Left cardiac atrium (tissue), 4 donors: ENCODE measurements at regions not wholly inside any gene's neighbourhood (a gene's known extent, or its start where the extent isn't known, plus 50 kb on each side); places are given as distances from the start of the nearest gene placed in this dataset.

Source experiments
- ATAC-seq, 2 donors: fragments of 200-7000 bp; cut with Tn5 transposase; one replicate each; pipeline ENCODE4 v1.9.1; 2020; ENCODE audit warnings: mild to moderate bottlenecking in 2 of 2, moderate library complexity in 2 of 2
- DNase-seq: peaks from one replicate; pipeline ENCODE4 v3.0.0-alpha.2; 2020
- intact Hi-C, 2 donors: fragments of 100-400 bp; cut with DNase I; formaldehyde crosslinking; loops; one replicate each; pipeline versions ENCODE4 v1.14.1 to v1.15.1; 2022 to 2023
- donor health status: DM: no; HTN: yes; CAD: no.
- donor health status: DM: no; HTN: yes; CAD: no; lungs with severe emphysema.
- donor health status: DM: yes; HTN: yes; CAD: no.
- donor health status: Dilated cardiomyopathy.

DNA sequence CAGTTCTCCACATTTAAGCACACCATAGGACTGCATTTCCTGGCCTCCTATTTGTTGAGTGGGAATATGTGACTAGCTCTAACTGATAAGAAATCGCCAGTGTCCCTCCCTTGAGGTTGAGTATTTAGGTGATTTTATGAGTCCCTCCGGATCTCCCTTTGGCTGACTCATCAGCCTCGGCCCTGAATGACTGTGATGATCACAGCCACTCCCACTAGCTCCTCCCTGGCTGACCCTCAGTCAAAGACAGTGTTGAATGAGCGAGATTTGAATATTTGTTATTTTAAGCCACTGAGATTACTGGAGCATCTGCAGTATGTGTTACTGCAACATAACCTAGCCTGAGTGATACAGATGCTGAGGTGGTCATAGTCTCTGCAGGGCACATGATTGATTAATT lies 515.3 kb downstream of the EPHB1 start:
- intact Hi-C loops: no loop called here
- DNase-seq: no peak
- no peak for ATAC-seq

- DNase-seq (no peak), ATAC-seq (no peak)
- intact Hi-C loops: no loop called here
Measured at GRCh38 chr3:135311699-135312098, 516.6 kb downstream of the EPHB1 start.

- intact Hi-C loops: no loop called here
- no peak for DNase-seq
- ATAC-seq: no peak
Measured at GRCh38 chr3:135314237-135314636, 519.2 kb downstream of the EPHB1 start.

- intact Hi-C loops: no loop called here
- DNase-seq: no peak
- no peak for ATAC-seq
Measured at GRCh38 chr3:135324301-135324700, 529.2 kb downstream of the EPHB1 start.

DNA sequence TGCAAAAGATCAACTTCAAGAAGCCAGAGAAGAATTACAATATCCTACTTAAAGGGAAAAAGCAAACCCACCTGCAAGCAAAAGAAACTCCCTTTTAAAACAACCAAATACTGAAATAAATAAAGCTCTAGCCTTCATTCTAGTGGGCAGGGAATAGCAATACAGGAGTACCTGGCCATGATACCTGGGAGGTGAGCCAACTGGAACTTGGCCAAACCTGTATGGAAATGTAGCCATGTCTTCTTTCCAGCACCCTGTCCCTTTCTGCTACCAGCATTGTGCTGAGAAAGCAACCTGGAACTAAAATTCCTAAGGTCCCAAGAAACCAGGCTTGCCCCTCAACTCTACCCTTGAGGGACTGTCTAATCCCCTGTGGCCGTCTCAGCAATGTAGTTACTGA lies 530.0 kb downstream of the EPHB1 start:
- intact Hi-C loops: no loop called here
- DNase-seq (no peak), ATAC-seq (no peak)

DNA sequence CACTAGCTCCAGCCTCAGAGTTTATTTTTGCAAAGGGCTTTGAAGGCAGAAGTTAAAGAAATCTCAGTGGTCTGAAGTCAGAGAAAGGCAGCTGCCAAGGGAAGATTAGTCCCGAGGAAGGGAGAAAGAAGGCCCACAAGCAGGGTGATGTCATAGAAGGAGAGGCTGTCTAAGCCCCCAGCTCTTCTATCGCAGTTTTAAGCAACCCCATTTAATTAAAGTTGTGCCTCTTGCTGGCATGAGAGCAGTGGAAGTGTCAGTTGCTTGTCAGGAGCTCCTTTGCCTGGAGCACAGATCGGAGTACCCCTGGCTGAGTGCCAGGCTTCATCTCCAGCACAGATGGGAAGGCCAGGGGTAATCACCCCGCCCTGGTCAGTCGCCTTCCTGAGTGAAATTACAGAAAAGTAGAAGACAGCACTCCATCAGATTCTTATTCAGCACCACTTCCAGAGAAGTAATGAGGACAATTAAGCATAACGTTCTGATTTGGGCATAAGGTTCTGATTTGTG lies 530.7 kb downstream of the EPHB1 start:
- DNase-seq (peak; percentile 33), ATAC-seq (no peak)
- intact Hi-C loops: no loop called here

DNA sequence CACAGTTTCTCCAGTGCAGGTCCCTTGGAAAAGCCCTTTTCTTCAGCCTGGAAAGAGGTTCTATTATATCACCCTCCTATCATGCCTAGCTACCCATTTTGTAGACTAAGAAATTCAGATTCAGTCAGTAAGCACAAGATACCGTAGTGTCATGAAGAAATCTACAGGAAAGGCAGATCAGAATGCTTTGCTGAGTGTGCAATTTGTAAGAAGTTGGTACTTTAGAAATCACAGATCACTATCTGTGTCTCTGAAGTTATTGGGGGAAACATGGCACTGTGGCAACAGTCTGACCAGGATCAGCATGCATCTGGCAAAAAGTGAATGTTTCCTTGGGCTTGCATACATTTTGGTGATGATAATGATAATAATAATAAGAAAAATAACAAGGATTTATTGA lies 531.8 kb downstream of the EPHB1 start:
- ATAC-seq (no peak), DNase-seq (no peak)
- intact Hi-C loops: no loop called here

GRCh38 chr3:135328036-135328435 lies 533.0 kb downstream of the EPHB1 start:
- ATAC-seq: no peak
- intact Hi-C loops: no loop called here
- DNase-seq: no peak

DNA sequence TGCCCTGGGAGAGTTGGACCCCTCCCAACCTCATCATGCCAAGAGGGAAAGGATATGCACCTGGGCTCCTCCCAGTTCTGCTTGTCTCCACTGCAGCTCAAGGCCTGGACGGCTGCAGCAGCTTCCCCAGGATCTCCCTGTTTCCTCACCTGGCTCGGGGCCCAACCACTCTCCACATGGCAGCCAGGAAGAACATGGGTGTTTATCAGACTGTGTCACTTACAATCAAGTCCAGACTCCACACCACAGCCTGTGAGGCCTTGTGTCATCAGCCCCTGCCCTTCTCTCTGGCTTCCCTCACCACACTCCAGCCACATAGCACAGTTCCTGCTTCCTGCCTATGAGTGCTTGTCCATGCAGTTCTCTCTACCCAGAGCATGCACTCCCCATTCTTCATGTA lies 534.4 kb downstream of the EPHB1 start:
- ATAC-seq: peak in 1 of 2 donors; percentile 50
- no peak for DNase-seq
- intact Hi-C loops: no loop called here

GRCh38 chr3:135337192-135337591 lies 542.1 kb downstream of the EPHB1 start:
- ATAC-seq (no peak), DNase-seq (no peak)
- intact Hi-C loops: no loop called here

- ATAC-seq: no peak
- no peak for DNase-seq
- intact Hi-C loops: no loop called here
Measured at GRCh38 chr3:135348690-135349089, 553.6 kb downstream of the EPHB1 start.

DNA sequence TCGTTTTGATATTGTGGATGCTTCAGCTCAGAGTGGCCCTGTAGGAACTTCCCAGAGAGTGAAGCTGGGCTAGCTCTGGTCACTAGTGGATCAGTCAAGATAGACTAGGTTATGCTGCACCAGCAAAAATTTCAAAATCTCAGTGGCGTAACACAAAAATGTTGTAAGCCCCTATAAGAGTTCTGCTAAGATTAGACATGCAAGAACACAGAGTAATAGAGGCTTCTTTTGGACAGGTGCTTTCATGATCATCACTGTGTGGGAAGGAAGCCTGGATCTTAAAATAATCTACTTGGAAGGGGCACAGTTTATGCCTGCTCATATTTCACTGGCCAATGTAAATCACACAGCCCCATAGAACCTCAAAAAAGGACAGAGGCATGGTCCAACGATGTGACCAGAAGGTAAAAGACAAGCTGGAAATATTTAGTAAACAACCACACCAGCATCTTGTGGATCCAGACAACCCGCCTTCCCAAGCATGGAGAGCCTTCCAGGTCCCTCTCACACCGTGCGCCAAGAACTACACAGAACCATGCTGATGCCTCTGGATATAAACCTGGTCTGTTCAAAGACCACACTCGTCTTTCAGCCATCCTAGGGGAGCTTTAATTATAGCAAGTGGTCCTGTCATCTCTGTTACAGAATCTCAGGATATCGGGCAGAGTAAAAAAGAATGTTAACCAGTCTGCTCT lies 554.3 kb downstream of the EPHB1 start:
- ATAC-seq (no peak), DNase-seq (no peak)
- intact Hi-C loops: no loop called here

DNA sequence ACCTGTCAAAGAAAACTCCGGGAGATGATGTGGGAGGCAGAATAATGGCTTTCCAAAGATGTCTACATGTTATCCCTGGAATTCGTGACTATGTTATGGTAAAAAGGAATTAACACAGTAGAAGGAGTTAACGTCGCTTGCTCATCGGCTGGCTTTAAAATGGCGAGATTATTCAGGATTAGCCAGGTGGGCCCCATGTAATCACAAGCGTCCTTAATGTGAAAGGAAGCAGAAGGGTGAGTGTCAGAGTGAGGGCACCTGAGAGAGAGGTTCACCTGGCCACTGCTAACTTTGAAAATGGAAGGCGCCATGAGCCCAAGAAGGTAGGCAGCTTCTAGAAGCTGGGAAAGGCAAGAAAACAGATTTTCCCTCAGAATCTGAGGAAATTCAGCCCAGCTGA lies 557.2 kb downstream of the EPHB1 start:
- DNase-seq (no peak), ATAC-seq (no peak)
- intact Hi-C loops: no loop called here

GRCh38 chr3:135362889-135363288 lies 567.8 kb downstream of the EPHB1 start:
- intact Hi-C loops: no loop called here
- DNase-seq: no peak
- ATAC-seq: no peak

DNA sequence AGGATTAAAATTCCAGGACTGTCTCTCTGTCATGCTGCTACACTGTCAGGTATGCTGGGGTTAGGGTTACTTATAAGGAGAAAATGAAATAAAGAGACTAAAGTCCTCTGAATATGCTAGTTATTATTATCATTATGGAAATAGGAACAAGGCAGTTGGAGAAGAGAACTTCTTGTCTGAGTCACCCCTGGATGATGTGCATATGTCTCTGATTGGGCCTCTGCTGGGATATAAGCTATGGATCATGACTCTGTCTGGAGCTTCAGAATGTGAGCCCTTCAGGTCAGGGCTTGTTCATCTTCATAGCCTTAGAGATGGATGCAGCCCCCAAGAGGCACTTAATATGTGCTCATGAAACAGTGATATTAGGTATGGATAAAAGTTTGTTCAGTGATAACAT lies 569.6 kb downstream of the EPHB1 start:
- intact Hi-C loops: no loop called here
- no peak for ATAC-seq
- no peak for DNase-seq

DNA sequence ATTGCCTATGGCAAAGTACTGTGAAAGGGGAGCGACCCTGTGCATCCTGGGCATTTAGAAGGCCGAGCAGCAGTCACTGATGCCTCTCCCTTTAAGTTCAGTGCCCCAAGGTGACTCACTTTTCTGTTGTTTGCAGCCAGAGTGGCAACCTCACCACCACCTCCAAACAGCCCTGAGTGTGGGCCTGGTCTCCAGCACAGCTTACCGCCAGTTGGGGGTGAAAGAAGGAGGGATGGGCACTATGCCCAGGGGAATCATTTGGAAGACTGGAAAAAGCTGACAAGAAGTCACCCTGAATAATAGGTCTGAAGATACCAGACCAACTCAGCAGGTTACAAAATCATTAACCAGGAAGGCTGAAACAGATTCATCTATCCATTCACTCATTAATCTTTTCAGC lies 571.8 kb downstream of the EPHB1 start:
- no peak for ATAC-seq
- intact Hi-C loops: no loop called here
- no peak for DNase-seq

DNA sequence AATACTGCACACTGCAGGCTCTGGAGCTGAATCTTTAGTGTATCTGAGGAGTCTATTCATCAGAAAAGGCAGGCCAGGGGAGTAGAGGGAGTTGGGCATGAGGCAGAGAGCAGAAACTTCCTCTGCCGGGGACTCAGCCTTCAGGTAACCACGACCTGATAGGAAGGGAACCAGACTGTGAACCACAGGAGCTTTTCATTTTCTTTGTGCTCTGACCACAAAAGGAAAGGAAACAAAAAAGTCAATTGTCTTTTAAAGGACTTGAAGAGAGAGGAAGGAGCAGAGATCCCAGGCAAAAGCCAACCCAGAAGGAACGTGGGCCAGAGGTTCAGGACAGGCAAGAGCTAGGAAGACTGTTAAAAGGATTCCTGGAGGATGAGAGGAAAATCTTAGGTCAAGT lies 573.3 kb downstream of the EPHB1 start:
- no peak for DNase-seq
- intact Hi-C loops: no loop called here
- no peak for ATAC-seq

GRCh38 chr3:135368781-135369180 lies 573.7 kb downstream of the EPHB1 start:
- intact Hi-C loops: no loop called here
- DNase-seq (no peak), ATAC-seq (no peak)

DNA sequence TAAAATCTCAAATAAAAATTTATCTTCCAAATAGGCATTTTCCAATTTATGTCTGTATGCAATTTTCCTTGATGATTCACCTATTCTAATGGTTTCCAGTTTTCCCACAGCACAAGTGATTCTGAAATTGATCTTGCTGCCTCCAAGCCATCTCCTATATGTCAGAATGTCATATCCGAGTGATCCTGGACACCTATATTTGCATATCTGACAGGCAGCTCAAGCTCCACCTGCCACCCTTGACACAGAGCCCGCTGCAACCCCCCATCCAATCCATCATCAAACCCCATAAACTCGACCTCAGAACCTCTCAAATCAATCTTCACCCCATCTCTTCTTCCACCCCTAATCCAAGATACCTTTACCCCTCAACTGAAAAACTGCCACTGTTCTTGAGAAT lies 579.5 kb downstream of the EPHB1 start:
- ATAC-seq (no peak), DNase-seq (no peak)
- intact Hi-C loops: no loop called here

- intact Hi-C loops: no loop called here
- ATAC-seq (no peak), DNase-seq (no peak)
Measured at GRCh38 chr3:135382188-135382587, 583.3 kb upstream of the PPP2R3A start.

DNA sequence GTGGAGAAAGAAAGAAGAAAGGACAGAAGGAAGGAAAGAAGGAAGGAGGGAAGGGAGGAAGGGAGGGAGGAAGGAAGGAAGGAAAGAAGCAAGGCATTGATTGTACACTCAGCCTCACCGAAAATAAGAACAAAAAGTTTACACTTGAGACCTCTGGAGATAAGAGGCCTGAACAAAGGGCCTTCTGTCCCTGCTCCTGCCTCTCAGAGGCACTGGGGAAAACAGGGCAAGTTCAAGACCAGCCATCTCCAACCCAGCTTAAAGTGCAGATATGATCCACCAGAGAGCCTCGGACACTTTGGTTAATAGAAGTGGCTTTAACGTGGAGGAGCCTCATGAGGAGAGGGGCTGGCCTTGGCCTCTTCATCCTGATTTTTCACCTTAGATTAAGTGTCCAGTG lies 582.9 kb upstream of the PPP2R3A start:
- ATAC-seq: no peak
- intact Hi-C loops: no loop called here

DNA sequence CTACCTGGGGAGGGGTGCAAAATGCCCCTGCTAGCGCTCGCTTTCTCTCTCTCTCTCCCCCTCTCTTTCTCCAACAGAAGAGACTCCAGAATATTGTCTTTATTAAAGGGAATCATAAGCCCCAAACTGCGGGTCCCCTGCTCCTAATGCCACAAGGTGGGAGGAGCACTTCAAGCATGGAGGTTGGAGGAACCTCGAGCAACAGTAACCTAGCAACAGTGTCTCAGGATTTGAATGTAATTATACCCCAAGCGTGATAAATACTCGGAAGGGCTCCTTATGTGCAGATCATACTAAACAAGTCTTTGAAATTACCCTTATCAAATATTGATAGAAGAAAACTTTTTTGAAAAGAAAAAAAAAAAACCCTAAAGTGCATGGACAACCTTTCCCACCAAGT lies 582.2 kb upstream of the PPP2R3A start:
- ATAC-seq: no peak
- intact Hi-C loops: no loop called here
- DNase-seq: no peak

More for the DNA sequence above, 582.9 kb upstream of the PPP2R3A start:
- no peak for DNase-seq
